IPS DF 6.9 (cell line): ENCODE measurements at regions not wholly inside any gene's neighbourhood (a gene's known extent, or its start where the extent isn't known, plus 50 kb on each side); places are given as distances from the start of the nearest gene placed in this dataset.

Experiments
- DNase-seq: peaks from one replicate; pipeline ENCODE4 v3.0.0-alpha.2; 2013; ENCODE audit warnings: low read depth, low spot score
- H3K27ac ChIP-seq: one replicate; pipeline ENCODE4 v1.5.1; 2013; ENCODE audit warnings: low read length, control low read depth
- H3K27me3 ChIP-seq: 2 replicates; pipeline ENCODE4 v1.6.1; 2013; ENCODE audit warnings: mild to moderate bottlenecking, low read length; ENCODE audit not compliant: control insufficient read depth, insufficient read depth
- H3K36me3 ChIP-seq: 2 replicates; pipeline ENCODE4 v1.6.1; 2013; ENCODE audit warnings: low read length; ENCODE audit not compliant: control insufficient read depth, insufficient read depth
- H3K4me1 ChIP-seq: 2 replicates; pipeline ENCODE4 v1.6.1; 2013; ENCODE audit warnings: low read length; ENCODE audit not compliant: control insufficient read depth, insufficient read depth
- H3K4me3 ChIP-seq: 2 replicates; pipeline ENCODE4 v1.5.1; 2013; ENCODE audit warnings: mild to moderate bottlenecking, low read length
- H3K9me3 ChIP-seq: 2 replicates; pipeline ENCODE4 v1.6.1; 2013; ENCODE audit warnings: low read length, inconsistent platforms; ENCODE audit not compliant: control insufficient read depth, insufficient read depth
- WGBS: extraction: QIAGEN DNeasy Blood & Tissue Kit; methylation state at CpG from one replicate; pipeline ENCODE4 v1.1.7; 2013; ENCODE audit warnings: mixed read lengths, missing lambda C conversion rate; ENCODE audit not compliant: insufficient read length, insufficient coverage; 5-methylcytosine and 5-hydroxymethylcytosine counted together

DNA sequence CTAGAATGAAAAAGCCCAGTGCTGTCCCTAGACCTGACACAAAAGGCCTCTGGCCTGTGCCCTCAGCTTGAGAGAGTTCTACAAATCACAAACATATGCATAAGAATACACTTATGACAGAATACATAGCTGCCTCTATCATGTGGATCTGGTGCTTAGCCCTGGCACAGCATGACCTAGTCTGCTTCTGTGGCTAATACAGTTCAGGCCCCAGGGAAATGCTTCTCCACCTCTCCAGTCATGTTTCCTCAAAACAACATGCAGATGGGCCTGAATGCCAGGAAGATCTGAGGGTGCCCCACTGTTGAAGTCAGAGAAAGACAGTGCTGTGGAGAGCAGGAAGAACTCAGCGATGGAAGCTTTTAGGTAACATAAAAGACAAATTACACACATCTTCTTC lies 231.9 kb upstream of the SALL1 start:
- Histone ChIP-seq H3K4me1 (0 out of 2 replicates have a peak, but pooled peaks cover 2% of the 10 kb centered on the region), H3K4me3 (no peak overlapping the region), H3K9me3 (no peaks in the 10 kb centered on the region), H3K36me3 (no peaks in the 10 kb centered on the region), H3K27me3 (no peaks in the 10 kb centered on the region), H3K27ac (no peak overlapping the region)
- whole genome bisulfite sequencing = no CpG with 5 or more reads among the region's 1 CpG
- DNase-seq = no peak

DNA sequence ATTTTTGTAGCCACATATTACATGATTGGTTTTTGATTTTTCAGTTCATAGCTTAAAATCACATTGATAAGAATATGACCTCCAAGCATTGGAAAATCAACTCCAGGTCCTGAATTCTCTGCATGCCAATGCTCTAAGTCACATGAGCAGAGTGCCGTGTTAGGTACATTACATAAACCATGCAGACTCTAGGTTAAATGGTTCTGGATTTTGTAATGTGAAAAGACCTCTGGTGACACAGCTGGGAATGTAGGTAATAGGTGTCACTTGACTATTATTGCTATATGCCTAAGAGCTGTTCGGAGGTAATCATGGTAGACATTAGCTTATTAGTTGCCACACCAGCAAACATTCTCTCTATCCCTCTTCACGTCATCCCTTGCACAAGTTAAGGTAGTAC lies 231.1 kb upstream of the SALL1 start:
- DNase-seq = no peak
- H3K27me3 ChIP-seq = no peaks in the 10 kb centered on the region
- no peaks in the 10 kb centered on the region for H3K9me3 ChIP-seq
- no CpG with 5 or more reads among the region's 3 CpGs for WGBS
- no peak overlapping the region for H3K4me3 ChIP-seq
- 0 out of 2 replicates have a peak, but pooled peaks cover 2% of the 10 kb centered on the region for H3K4me1 ChIP-seq
- no peaks in the 10 kb centered on the region for H3K36me3 ChIP-seq
- no peak overlapping the region for H3K27ac ChIP-seq

GRCh38 chr16:51376080-51376479 lies 225.0 kb upstream of the SALL1 start:
- H3K9me3 ChIP-seq = no peaks in the 10 kb centered on the region
- WGBS = no CpG with 5 or more reads among the region's 3 CpGs

GRCh38 chr16:51374790-51375189 lies 223.7 kb upstream of the SALL1 start:
- DNase-seq = no peak

More at GRCh38 chr16:51376080-51376479, 225.0 kb upstream of the SALL1 start:
- Histone ChIP-seq H3K27ac (no peak overlapping the region), H3K36me3 (no peaks in the 10 kb centered on the region), H3K4me3 (no peak overlapping the region), H3K27me3 (no peaks in the 10 kb centered on the region), H3K4me1 (no peaks in the 10 kb centered on the region)
- no peak for DNase-seq

GRCh38 chr16:51374346-51374745 lies 223.3 kb upstream of the SALL1 start:
- H3K4me1 ChIP-seq = no peaks in the 10 kb centered on the region
- no peak overlapping the region for H3K27ac ChIP-seq
- H3K9me3 ChIP-seq = no peaks in the 10 kb centered on the region
- H3K27me3 ChIP-seq = no peaks in the 10 kb centered on the region
- DNase-seq = no peak
- no peak overlapping the region for H3K4me3 ChIP-seq
- WGBS = 100% methylated on average over 1 of the region's 2 CpGs
- H3K36me3 ChIP-seq = no peaks in the 10 kb centered on the region

More at GRCh38 chr16:51374790-51375189, 223.7 kb upstream of the SALL1 start:
- Histone ChIP-seq H3K36me3 (no peaks in the 10 kb centered on the region), H3K4me3 (no peak overlapping the region), H3K9me3 (no peaks in the 10 kb centered on the region), H3K4me1 (no peaks in the 10 kb centered on the region), H3K27me3 (no peaks in the 10 kb centered on the region), H3K27ac (no peak overlapping the region)
- WGBS = no CpG with 5 or more reads among the region's 5 CpGs

DNA sequence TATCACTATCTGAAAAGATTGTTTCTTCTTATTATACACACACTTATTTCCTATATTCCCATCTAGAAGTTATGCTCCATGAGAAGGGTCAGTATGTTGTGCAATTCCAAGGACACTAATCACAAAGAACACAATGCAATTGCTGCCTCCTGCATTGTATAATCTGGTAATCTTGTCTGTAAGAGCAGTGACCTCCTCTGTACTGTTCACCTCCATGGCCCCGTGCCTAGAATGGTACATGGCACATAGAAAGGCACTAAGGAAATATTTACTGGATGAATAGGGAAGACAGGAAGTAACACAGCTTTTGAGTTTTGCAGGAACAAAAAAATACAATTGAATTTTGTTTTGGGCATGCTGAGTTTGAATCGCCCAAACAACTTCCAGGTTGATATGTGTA lies 214.6 kb upstream of the SALL1 start:
- no peak overlapping the region for H3K27ac ChIP-seq
- H3K4me1 ChIP-seq = no peaks in the 10 kb centered on the region
- no peaks in the 10 kb centered on the region for H3K36me3 ChIP-seq
- no peaks in the 10 kb centered on the region for H3K27me3 ChIP-seq
- H3K9me3 ChIP-seq = no peaks in the 10 kb centered on the region
- no peak for DNase-seq
- no CpG with 5 or more reads among the region's 2 CpGs for WGBS
- H3K4me3 ChIP-seq = no peak overlapping the region

GRCh38 chr16:51359141-51359955 lies 208.3 kb upstream of the SALL1 start:
- H3K27me3 ChIP-seq = no peaks in the 10 kb centered on the region
- no peaks in the 10 kb centered on the region for H3K4me1 ChIP-seq
- DNase-seq = no peak
- H3K36me3 ChIP-seq = no peaks in the 10 kb centered on the region
- no CpG with 5 or more reads among the region's 17 CpGs for WGBS
- H3K27ac ChIP-seq = no peak overlapping the region
- no peak overlapping the region for H3K4me3 ChIP-seq
- H3K9me3 ChIP-seq = no peaks in the 10 kb centered on the region

DNA sequence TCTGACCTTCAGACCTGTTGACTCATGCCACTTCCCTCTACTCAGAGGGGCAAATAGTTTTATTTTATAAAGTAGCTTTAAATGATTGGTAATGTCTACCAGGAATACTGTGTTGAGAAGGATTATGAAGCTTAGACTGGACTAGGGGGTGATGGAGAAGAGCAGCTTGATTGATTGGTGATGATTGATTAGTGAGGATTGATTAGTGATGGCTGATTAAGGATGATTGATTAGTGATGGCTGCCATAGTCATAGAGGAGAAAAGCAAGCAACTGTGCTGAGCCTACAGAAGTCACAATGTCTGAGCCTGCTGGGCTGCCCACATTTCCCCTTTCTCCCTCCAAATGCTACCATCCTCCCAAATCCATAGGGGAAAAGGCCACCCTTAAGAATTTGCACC lies 206.8 kb upstream of the SALL1 start:
- Histone ChIP-seq H3K9me3 (no peaks in the 10 kb centered on the region), H3K27ac (no peak overlapping the region), H3K4me3 (no peak overlapping the region), H3K36me3 (no peaks in the 10 kb centered on the region), H3K27me3 (no peaks in the 10 kb centered on the region), H3K4me1 (no peaks in the 10 kb centered on the region)
- no peak for DNase-seq

DNA sequence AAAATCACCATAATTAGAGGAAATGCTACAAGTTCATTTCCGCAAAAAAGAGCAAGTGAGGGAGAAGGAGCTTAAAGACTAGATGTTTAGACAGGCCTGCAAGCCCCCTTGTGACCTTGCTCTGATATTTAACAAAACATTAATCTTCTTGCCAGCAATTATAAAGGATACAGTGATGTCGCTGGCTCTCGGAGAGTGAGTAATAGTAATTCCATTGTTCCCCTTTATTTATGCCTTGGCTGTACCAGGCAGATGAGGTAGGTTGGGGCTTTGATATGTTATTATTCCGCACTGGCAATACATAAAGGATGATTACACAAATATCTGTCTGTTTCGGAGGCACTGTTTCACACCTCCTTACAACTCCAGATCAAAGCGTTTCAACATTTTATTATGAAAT lies 204.8 kb upstream of the SALL1 start:
- DNase-seq = no peak
- no peak overlapping the region for H3K4me3 ChIP-seq
- no CpG with 5 or more reads among the region's 6 CpGs for WGBS
- H3K9me3 ChIP-seq = no peaks in the 10 kb centered on the region
- no peaks in the 10 kb centered on the region for H3K27me3 ChIP-seq
- H3K4me1 ChIP-seq = no peaks in the 10 kb centered on the region
- no peaks in the 10 kb centered on the region for H3K36me3 ChIP-seq
- H3K27ac ChIP-seq = no peak overlapping the region

- H3K4me1 ChIP-seq = no peaks in the 10 kb centered on the region
Measured at GRCh38 chr16:51355195-51355594, 204.1 kb upstream of the SALL1 start.

GRCh38 chr16:51353055-51353454 lies 202.0 kb upstream of the SALL1 start:
- no peaks in the 10 kb centered on the region for H3K27me3 ChIP-seq
- no CpG with 5 or more reads among the region's 3 CpGs for WGBS
- no peak overlapping the region for H3K27ac ChIP-seq
- no peaks in the 10 kb centered on the region for H3K36me3 ChIP-seq
- no peak for DNase-seq
- no peaks in the 10 kb centered on the region for H3K9me3 ChIP-seq
- H3K4me3 ChIP-seq = no peak overlapping the region
- no peaks in the 10 kb centered on the region for H3K4me1 ChIP-seq

More at GRCh38 chr16:51355195-51355594, 204.1 kb upstream of the SALL1 start:
- H3K36me3 ChIP-seq = no peaks in the 10 kb centered on the region
- no peaks in the 10 kb centered on the region for H3K27me3 ChIP-seq
- H3K27ac ChIP-seq = no peak overlapping the region
- no CpG with 5 or more reads among the region's 6 CpGs for WGBS
- no peak overlapping the region for H3K4me3 ChIP-seq
- no peaks in the 10 kb centered on the region for H3K9me3 ChIP-seq
- DNase-seq = no peak
